GM12878 (cell line): ENCODE measurements at regions not wholly inside any gene's neighbourhood (a gene's known extent, or its start where the extent isn't known, plus 50 kb on each side); places are given as distances from the start of the nearest gene placed in this dataset.

ENCODE experiments used
- ATAC-seq: fragments of 200-7000 bp; cut with Tn5 transposase; 3 replicates; pipeline ENCODE4 v1.9.1; 2020; ENCODE audit warnings: mild to moderate bottlenecking, moderate library complexity
- BruUV-seq: library from RNA; stranded (reverse); fragments of 400-500 nt; replicated peaks from 2 replicates; lab custom pipeline; 2021; lab: Mats Ljungman, UMichigan
- CTCF ChIA-PET: fragments of 300-600 bp; sonication (Branson Sonifier 250); formaldehyde crosslinking; extraction: SDS; loops from one replicate; lab custom pipeline; 2021; ENCODE audit warnings: inconsistent platforms; lab: Yijun Ruan, JAX
- POLR2A ChIA-PET: fragments of 350-600 bp; formaldehyde crosslinking; extraction: SDS; loops from one replicate; lab custom pipeline; 2021; ENCODE audit warnings: inconsistent platforms; lab: Charles Lee
- RAD21 ChIA-PET: fragments of 300-600 bp; sonication (Branson Sonifier 250); formaldehyde crosslinking; loops from one replicate; lab custom pipeline; 2023; ENCODE audit warnings: antibody characterized with exemption; ENCODE audit not compliant: unreplicated experiment; lab: Charles Lee
- SMC1A ChIA-PET: fragments of 300-600 bp; sonication (Branson Sonifier 250); formaldehyde crosslinking; loops from one replicate; lab custom pipeline; 2023; ENCODE audit not compliant: unreplicated experiment, uncharacterized antibody; lab: Charles Lee
- DNase-seq: peaks from one replicate; pipeline ENCODE4 v3.0.0-alpha.2; 2011; ENCODE audit warnings: low read depth, low spot score
- FAIRE-seq: peaks from 3 replicates; lab custom pipeline; 2011; peaks lifted over from hg19 to GRCh38; lab: Jason Lieb, UNC
- H2AFZ ChIP-seq: 2 replicates; pipeline ENCODE4 v1.6.0; 2011; ENCODE audit warnings: low read depth, low read length, control low read depth; ENCODE audit not compliant: control insufficient read depth
- H3K27ac ChIP-seq: 2 replicates; pipeline ENCODE4 v1.5.1; 2011; ENCODE audit warnings: control low read depth; ENCODE audit not compliant: control insufficient read depth, insufficient read depth
- H3K27me3 ChIP-seq, 2 experiments: replicated peaks in 1 of 2; 2 replicates each; pipeline versions ENCODE4 v1.6.0 to v1.6.1; 2011; ENCODE audit warnings: low read length in 1 of 2; ENCODE audit not compliant: control insufficient read depth in 2 of 2, insufficient read depth in 2 of 2
- H3K36me3 ChIP-seq, 2 experiments: 2 replicates each; pipeline ENCODE4 v1.5.1; 2011; ENCODE audit warnings: low read length in 1 of 2; ENCODE audit not compliant: control insufficient read depth in 2 of 2, insufficient read depth in 2 of 2
- H3K4me1 ChIP-seq: 2 replicates; pipeline ENCODE4 v1.6.1; 2011; ENCODE audit warnings: mild to moderate bottlenecking, low read length, moderate library complexity, mixed read lengths; ENCODE audit not compliant: control insufficient read depth, insufficient read depth
- H3K4me2 ChIP-seq: 2 replicates; pipeline ENCODE4 v1.6.0; 2011; ENCODE audit warnings: control low read depth; ENCODE audit not compliant: control insufficient read depth, insufficient read depth
- H3K4me3 ChIP-seq: fragments of 200-600 bp; sonication (generic); 2 replicates; pipeline ENCODE4 v1.5.1; 2016
- H3K79me2 ChIP-seq: 2 replicates; pipeline ENCODE4 v1.6.0; 2011; ENCODE audit warnings: low read length; ENCODE audit not compliant: control insufficient read depth, insufficient read depth
- H3K9ac ChIP-seq: 2 replicates; pipeline ENCODE4 v1.8.0; 2011; ENCODE audit warnings: low read length, control low read depth, mixed read lengths; ENCODE audit not compliant: control insufficient read depth, insufficient read depth
- H3K9me3 ChIP-seq: replicated peaks from 3 replicates; pipeline ENCODE4 v1.5.1; 2011; ENCODE audit warnings: mild to moderate bottlenecking, low read length; ENCODE audit not compliant: control insufficient read depth, insufficient read depth
- H4K20me1 ChIP-seq: 2 replicates; pipeline ENCODE4 v1.6.0; 2011; ENCODE audit not compliant: control insufficient read depth, insufficient read depth
- ASH2L ChIP-seq: fragments of 300-600, 200-600 bp; sonication (generic); IDR thresholded peaks from 2 replicates; pipeline ENCODE4 v1.6.1; 2017; ENCODE audit warnings: low read depth, mild to moderate bottlenecking, borderline replicate concordance
- EED ChIP-seq: sonication (generic); IDR thresholded peaks from 2 replicates; pipeline ENCODE4 v1.6.1; 2016; ENCODE audit warnings: antibody characterized with exemption, low read depth
- IRF4 ChIP-seq: IDR thresholded peaks from 2 replicates; pipeline ENCODE4 v1.6.1; 2011; ENCODE audit warnings: low read depth, low read length
- JUNB ChIP-seq: IDR thresholded peaks from 2 replicates; pipeline ENCODE4 v1.6.1; 2016; ENCODE audit warnings: antibody characterized with exemption, mild to moderate bottlenecking
- NFXL1 ChIP-seq: fragments of 450-650 bp; IDR thresholded peaks from 2 replicates; pipeline ENCODE4 v1.6.1; 2017; ENCODE audit warnings: antibody characterized with exemption, mild to moderate bottlenecking, borderline replicate concordance
- RAD21 ChIP-seq: IDR thresholded peaks from 2 replicates; pipeline ENCODE4 v1.6.1; 2011; ENCODE audit warnings: mild to moderate bottlenecking, low read depth, low read length, moderate library complexity; ENCODE audit not compliant: insufficient read depth
- RELA ChIP-seq: fragments of 450-650 bp; IDR thresholded peaks from 2 replicates; pipeline ENCODE4 v1.8.0; 2014; ENCODE audit warnings: borderline replicate concordance; ENCODE audit not compliant: partially characterized antibody
- RFX5 ChIP-seq: IDR thresholded peaks from 2 replicates; pipeline ENCODE4 v1.6.1; 2011; ENCODE audit warnings: low read depth, low read length, improper control_type of control experiment
- SMARCA5 ChIP-seq: fragments of 450-650 bp; IDR thresholded peaks from 2 replicates; pipeline ENCODE4 v1.6.1; 2017; ENCODE audit warnings: mild to moderate bottlenecking
- YY1 ChIP-seq: IDR thresholded peaks from 2 replicates; pipeline ENCODE4 v1.6.1; 2011; ENCODE audit warnings: low read depth, mild to moderate bottlenecking, low read length
- WGBS: methylation state at CpG from one replicate; pipeline ENCODE4 v1.1.6; 2016; ENCODE audit warnings: low lambda C conversion rate; ENCODE audit not compliant: insufficient replicate concordance, insufficient coverage; ENCODE audit errors: missing lambda C conversion rate; 5-methylcytosine and 5-hydroxymethylcytosine counted together
- in situ Hi-C: fragments of 300-500 bp; cut with MboI; formaldehyde crosslinking; loops from 9 replicates; pipeline ENCODE4 v1.14.3; 2018; ENCODE audit warnings: mixed read lengths
- intact Hi-C: fragments of 100-400 bp; cut with micrococcal nuclease; formaldehyde crosslinking; loops from one replicate; pipeline ENCODE4 v1.14.2; 2022; ENCODE audit not compliant: unreplicated experiment

- no peak for TF ChIP-seq ASH2L
Measured at GRCh38 chr2:12391116-12391515, 325.6 kb upstream of the TRIB2 start (continued).

- in situ Hi-C loops (no loop called here), intact Hi-C loops (no loop called here)
- POLR2A ChIA-PET = interaction anchor here (0.6 kb wide), 1 partner anchor 105 kb away, joined by 4 read pairs; no protein-coding TSS in a partner anchor
- H3K27ac ChIP-seq = no peak overlapping the region
- ATAC-seq (no peak), FAIRE-seq (no peak), DNase-seq (no peak)
- peaks cover 3% of the 10 kb centered on the region; the same call in 1 of the 3 replicates for H3K9me3 ChIP-seq
- CTCF ChIA-PET = no interaction called here
- no peaks in the 10 kb centered on the region for H3K36me3 ChIP-seq
- TF ChIP-seq JUNB (no peak), RAD21 (no peak), SMARCA5 (no peak), RELA (no peak), NFXL1 (no peak), IRF4 (no peak), EED (no peak), RFX5 (no peak), YY1 (no peak)
- 94% methylated on average over 6 of the region's 6 CpGs for WGBS
- no peak overlapping the region for H3K4me2 ChIP-seq
- H3K4me3 ChIP-seq = no peak overlapping the region
- BruUV-seq = no TSS peak
- RAD21 ChIA-PET = interaction anchor here (0.9 kb wide), 1 partner anchor 18 kb away, joined by 3 read pairs; no protein-coding TSS in a partner anchor
- no peaks in the 10 kb centered on the region for H3K4me1 ChIP-seq
- H3K9ac ChIP-seq = no peak overlapping the region
- no peak overlapping the region for H2AFZ ChIP-seq
- no peaks in the 10 kb centered on the region for H4K20me1 ChIP-seq
- H3K79me2 ChIP-seq = no peaks in the 10 kb centered on the region
- no peaks in the 10 kb centered on the region for H3K27me3 ChIP-seq
- SMC1A ChIA-PET = interaction anchor here (0.7 kb wide), 2 partner anchors 11 to 24 kb away, joined by 3 to 4 read pairs; no protein-coding TSS in a partner anchor
Measured at GRCh38 chr2:12396699-12397098, 320.0 kb upstream of the TRIB2 start.
